Central memory CD4-positive, alpha-beta T cell (primary cell): ENCODE measurements at regions not wholly inside any gene's neighbourhood (a gene's known extent, or its start where the extent isn't known, plus 50 kb on each side); places are given as distances from the start of the nearest gene placed in this dataset.

ENCODE experiments used
- DNase-seq: peaks from one replicate; pipeline ENCODE4 v3.0.0; 2022

- no peak for DNase-seq
Observed at GRCh38 chr18:24797981-24798380, 337.5 kb downstream of the HRH4 start.

GRCh38 chr18:24799176-24799575 lies 338.7 kb downstream of the HRH4 start:
- DNase-seq: no peak

GRCh38 chr18:24799720-24800119 lies 339.3 kb downstream of the HRH4 start:
- DNase-seq: no peak

GRCh38 chr18:24801001-24801400 lies 340.6 kb downstream of the HRH4 start:
- no peak for DNase-seq

GRCh38 chr18:24802456-24802855 lies 342.0 kb downstream of the HRH4 start:
- DNase-seq: no peak

GRCh38 chr18:24805156-24805555 lies 344.7 kb downstream of the HRH4 start:
- no peak for DNase-seq

GRCh38 chr18:24809173-24809950 lies 348.9 kb downstream of the HRH4 start:
- no peak for DNase-seq

- no peak for DNase-seq
Observed at GRCh38 chr18:24810561-24811305, 350.3 kb downstream of the HRH4 start.

GRCh38 chr18:24811950-24812681 lies 351.7 kb downstream of the HRH4 start:
- DNase-seq: no peak

GRCh38 chr18:24814521-24814920 lies 354.1 kb downstream of the HRH4 start:
- DNase-seq: no peak

- no peak for DNase-seq
Observed at GRCh38 chr18:24817150-24817549, 356.7 kb downstream of the HRH4 start.

- DNase-seq: no peak
Observed at GRCh38 chr18:24817587-24818371, 357.3 kb downstream of the HRH4 start.

GRCh38 chr18:24818441-24818840 lies 358.0 kb downstream of the HRH4 start:
- no peak for DNase-seq

- DNase-seq: no peak
Observed at GRCh38 chr18:24819141-24819890, 358.9 kb downstream of the HRH4 start.

- no peak for DNase-seq
Observed at GRCh38 chr18:24825397-24825796, 365.0 kb downstream of the HRH4 start.

- DNase-seq: no peak
Observed at GRCh38 chr18:24826605-24827004, 366.2 kb downstream of the HRH4 start.

- DNase-seq: no peak
Observed at GRCh38 chr18:24827501-24827900, 367.1 kb downstream of the HRH4 start.

- no peak for DNase-seq
Observed at GRCh38 chr18:24831081-24831480, 370.6 kb downstream of the HRH4 start.

- DNase-seq: no peak
Observed at GRCh38 chr18:24831871-24832665, 371.6 kb downstream of the HRH4 start.

- no peak for DNase-seq
Observed at GRCh38 chr18:24835751-24836150, 375.3 kb downstream of the HRH4 start.

- no peak for DNase-seq
Observed at GRCh38 chr18:24837066-24837465, 376.6 kb downstream of the HRH4 start.
